ENCODE measurements at regions not wholly inside any gene's neighbourhood (a gene's known extent, or its start where the extent isn't known, plus 50 kb on each side); places are given as distances from the start of the nearest gene placed in this dataset.

GRCh38 chr15:30010746-30011145, 72.0 kb upstream of the GOLGA8J start:
- Histone ChIP-seq H2BK5ac (ENCODE audit: low read depth, low read length) (no peak overlapping the region), H3K27ac (ENCODE audit: low read depth, low read length) (no peak overlapping the region), H2BK12ac (ENCODE audit: low read depth, low read length) (no peak overlapping the region), H3K9me3 (ENCODE audit: insufficient read depth in 2 of 2, low read depth in 1 of 2, low read length in 1 of 2) (no peaks in the 10 kb centered on the region; a peak in 1 of 4 replicates), H3K9ac (replicated peaks in 1 of 4; ENCODE audit: extremely low read depth in 1 of 4, low read depth in 3 of 4, low read length in 3 of 4) (no peak overlapping the region), H2BK20ac (ENCODE audit: low read length) (no peak overlapping the region), H3K36me3 (ENCODE audit: control insufficient read depth in 2 of 4, insufficient read depth in 4 of 4, low read length in 3 of 4) (no peaks in the 10 kb centered on the region), H4K91ac (replicated peaks; ENCODE audit: insufficient read length, low read length) (no peak overlapping the region), H3K27me3 (replicated peaks in 1 of 4; ENCODE audit: control insufficient read depth in 3 of 4, extremely low read depth in 1 of 4, insufficient read depth in 3 of 4, low read length in 3 of 4) (no peaks in the 10 kb centered on the region), H4K5ac (ENCODE audit: insufficient read length, low read depth, low read length) (no peak overlapping the region), H3K79me1 (ENCODE audit: low read depth, low read length) (no peaks in the 10 kb centered on the region), H2BK120ac (replicated peaks; ENCODE audit: low read depth, low read length) (no peak overlapping the region), H3K4ac (replicated peaks; ENCODE audit: insufficient read length, low read depth, low read length) (no peak overlapping the region), H2BK15ac (ENCODE audit: low read length) (no peak overlapping the region), H3K23ac (ENCODE audit: insufficient read length) (no peak overlapping the region), H2AFZ (ENCODE audit: low read length) (no peak overlapping the region), H3K56ac (replicated peaks; ENCODE audit: insufficient read length, low read depth, low read length) (no peak overlapping the region), H3K4me2 (ENCODE audit: insufficient read depth in 1 of 2, low read depth in 2 of 2, low read length in 2 of 2) (no peak overlapping the region), H4K8ac (ENCODE audit: extremely low read depth, insufficient read depth, low read length) (no peak overlapping the region), H3K18ac (ENCODE audit: extremely low read depth, low read length) (no peak overlapping the region), H3K23me2 (ENCODE audit: low read depth, low read length) (no peaks in the 10 kb centered on the region), H3K79me2 (ENCODE audit: control insufficient read depth in 1 of 2, insufficient read depth in 2 of 2, low read length in 2 of 2) (no peaks in the 10 kb centered on the region), H3K14ac (ENCODE audit: insufficient read length) (no peak overlapping the region), H4K20me1 (replicated peaks in 1 of 2; ENCODE audit: control insufficient read depth in 1 of 2, insufficient read depth in 2 of 2, low read length in 2 of 2) (no peaks in the 10 kb centered on the region), H3K4me1 (replicated peaks in 1 of 4; ENCODE audit: control insufficient read depth in 3 of 4, insufficient read depth in 4 of 4, low read length in 3 of 4) (no peaks in the 10 kb centered on the region), H2AK5ac (ENCODE audit: low read depth, low read length) (no peak overlapping the region), H3K4me3 (ENCODE audit: extremely low read depth in 1 of 4, insufficient read depth in 2 of 4, low read depth in 3 of 4, low read length in 4 of 4) (no peak overlapping the region)
- TF ChIP-seq E2F6 (IDR thresholded peaks at IDR 0.05) (no peak), BACH1 (IDR thresholded peaks at IDR 0.05; ENCODE audit: low read length) (no peak)
- ChIA-PET CTCF (ENCODE audit: partially characterized antibody) (no interaction called here), POLR2A (ENCODE audit: partially characterized antibody) (interaction anchor here (0.6 kb wide), 1 partner anchor 175 kb away, joined by 4 read pairs; no protein-coding TSS in a partner anchor)
- DNase-seq (ENCODE audit: low read depth in 1 of 2, low spot score in 2 of 2) (no peak), FAIRE-seq (no peak)
- WGBS, 2 experiments (ENCODE audit: extremely low coverage in 1 of 2, insufficient coverage in 1 of 2, insufficient read length in 1 of 2, insufficient replicate concordance in 2 of 2, low coverage in 1 of 2, low lambda C conversion rate in 2 of 2, missing lambda C conversion rate in 1 of 2): 94% methylated on average over 2 of the region's 2 CpGs; no CpG with 5 or more reads in 1 of the 2 experiments
